Activated CD4-positive, alpha-beta T cell treated with anti-CD3 and anti-CD28 coated beads, Interleukin-2, amount 10 ng/mL, durations not matched to agents 24 days and 14 days (primary cell): ENCODE measurements at regions not wholly inside any gene's neighbourhood (a gene's known extent, or its start where the extent isn't known, plus 50 kb on each side); places are given as distances from the start of the nearest gene placed in this dataset.
A peak's percentile ranks its signal among the peaks of the same experiment; 100 is the strongest.

Experiments used
- DNase-seq: peaks from one replicate; pipeline ENCODE4 v3.0.0; 2022
- H3K27ac Mint-ChIP-seq: one replicate; pipeline ENCODE4 v1.8.0; 2022; ENCODE audit warnings: mild to moderate bottlenecking, mixed read lengths
- H3K27me3 Mint-ChIP-seq: one replicate; pipeline ENCODE4 v1.8.0; 2022; ENCODE audit warnings: mixed read lengths
- H3K36me3 Mint-ChIP-seq: one replicate; pipeline ENCODE4 v1.8.0; 2022; ENCODE audit warnings: low read depth, mild to moderate bottlenecking, mixed read lengths
- H3K4me1 Mint-ChIP-seq: one replicate; pipeline ENCODE4 v1.8.0; 2021; ENCODE audit warnings: mixed read lengths
- H3K4me3 Mint-ChIP-seq: one replicate; pipeline ENCODE4 v1.8.0; 2022; ENCODE audit warnings: mild to moderate bottlenecking, moderate library complexity, mixed read lengths
- H3K9me3 Mint-ChIP-seq: one replicate; pipeline ENCODE4 v1.8.0; 2021; ENCODE audit warnings: mixed read lengths
- intact Hi-C: fragments of 100-400 bp; cut with micrococcal nuclease; formaldehyde crosslinking; loops from one replicate; pipeline ENCODE4 v1.15.1; 2023

DNA sequence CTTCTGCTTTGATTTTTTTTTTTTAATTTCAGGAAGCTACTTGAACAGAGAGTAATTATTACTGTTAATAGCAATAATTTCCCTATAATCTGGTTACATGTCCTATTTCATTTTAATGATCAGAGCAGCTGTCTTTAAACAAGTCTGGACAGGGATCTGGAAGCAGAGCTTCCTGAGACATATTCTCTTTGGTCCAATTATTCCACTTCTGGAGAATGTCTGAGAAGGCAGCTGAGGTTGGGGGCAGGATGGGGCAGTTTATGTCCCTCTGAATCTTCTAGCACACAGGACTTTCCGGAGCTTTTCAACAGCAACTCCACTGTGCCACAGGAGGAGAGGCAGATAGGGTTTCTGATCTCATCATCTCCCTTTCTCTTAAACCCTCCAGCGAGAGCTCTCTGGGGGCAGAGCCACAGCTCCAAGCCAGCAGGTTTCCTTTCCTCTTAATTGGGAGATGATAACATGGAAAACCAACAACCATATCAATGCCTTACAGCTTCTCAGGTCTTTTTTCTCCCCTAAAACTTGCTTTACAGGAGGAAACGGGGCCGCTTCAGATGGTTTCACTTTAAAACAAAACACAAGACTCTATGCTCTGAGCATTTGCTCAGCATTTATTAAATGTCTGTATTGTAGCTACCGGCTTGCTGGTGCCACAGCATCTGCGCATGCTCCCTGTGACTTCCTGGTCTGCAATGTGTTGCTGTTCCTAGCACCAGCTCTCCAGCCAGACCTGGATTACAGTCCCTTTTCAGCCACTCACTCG is 425.7 kb upstream of the USP24 start:
- intact Hi-C loops, result no loop called here
- no peaks in the 10 kb centered on the region for H3K9me3 Mint-ChIP-seq
- no peak overlapping the region for H3K4me3 Mint-ChIP-seq
- H3K4me1 Mint-ChIP-seq, result no peaks in the 10 kb centered on the region
- no peaks in the 10 kb centered on the region for H3K36me3 Mint-ChIP-seq
- peak; percentile 63 for DNase-seq
- no peak overlapping the region for H3K27ac Mint-ChIP-seq
- H3K27me3 Mint-ChIP-seq, result no peaks in the 10 kb centered on the region

GRCh38 chr1:55639526-55639925 is 424.4 kb upstream of the USP24 start:
- H3K9me3 Mint-ChIP-seq, result no peaks in the 10 kb centered on the region
- H3K27me3 Mint-ChIP-seq, result no peaks in the 10 kb centered on the region

DNA sequence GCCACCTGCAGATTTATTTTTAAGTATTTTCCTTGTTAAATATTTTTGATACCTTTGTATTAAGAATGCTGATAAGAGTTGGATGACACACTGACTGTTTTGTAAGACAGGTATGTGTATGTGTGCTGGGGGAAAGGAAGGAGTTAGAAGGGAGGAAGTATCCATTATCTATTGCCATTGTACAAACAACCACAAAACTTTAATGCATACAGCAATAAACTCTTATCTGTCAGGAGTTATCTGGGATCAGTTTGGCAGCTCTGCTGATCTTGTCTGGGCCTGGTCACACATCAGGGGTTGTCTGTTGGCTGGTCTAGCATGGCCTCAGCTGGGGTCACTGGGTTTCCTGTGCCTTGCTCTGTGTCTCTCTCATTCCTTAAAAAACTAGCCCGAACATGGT is 423.9 kb upstream of the USP24 start:
- no peak overlapping the region for H3K27ac Mint-ChIP-seq
- intact Hi-C loops, result no loop called here
- no peaks in the 10 kb centered on the region for H3K36me3 Mint-ChIP-seq
- H3K9me3 Mint-ChIP-seq, result no peaks in the 10 kb centered on the region
- H3K4me1 Mint-ChIP-seq, result no peaks in the 10 kb centered on the region
- no peak for DNase-seq
- H3K27me3 Mint-ChIP-seq, result no peaks in the 10 kb centered on the region
- H3K4me3 Mint-ChIP-seq, result no peak overlapping the region

More at GRCh38 chr1:55639526-55639925, 424.4 kb upstream of the USP24 start:
- H3K27ac Mint-ChIP-seq, result no peak overlapping the region
- no peaks in the 10 kb centered on the region for H3K36me3 Mint-ChIP-seq
- intact Hi-C loops, result no loop called here
- no peak for DNase-seq
- H3K4me1 Mint-ChIP-seq, result no peaks in the 10 kb centered on the region
- no peak overlapping the region for H3K4me3 Mint-ChIP-seq

DNA sequence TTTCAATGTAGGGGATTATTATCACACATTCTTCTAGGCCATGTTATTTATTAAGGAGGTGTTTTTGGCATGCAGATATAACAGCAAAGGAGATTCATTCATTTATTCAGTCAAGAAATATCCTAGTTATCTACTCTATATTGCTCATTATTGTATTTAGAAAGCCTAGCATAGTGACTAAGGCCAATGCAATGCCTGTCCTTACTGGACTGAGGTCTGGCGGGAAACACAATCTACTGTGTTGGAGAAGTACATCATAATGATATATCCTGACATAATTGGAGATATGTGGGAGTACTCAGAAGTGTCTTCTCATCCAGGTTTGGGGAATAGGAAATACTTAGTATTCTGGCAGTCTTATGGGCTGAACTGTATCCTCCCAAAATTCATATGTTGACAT is 421.5 kb upstream of the USP24 start:
- no peaks in the 10 kb centered on the region for H3K9me3 Mint-ChIP-seq
- no peak overlapping the region for H3K4me3 Mint-ChIP-seq
- intact Hi-C loops, result no loop called here
- DNase-seq, result no peak
- H3K27ac Mint-ChIP-seq, result no peak overlapping the region
- no peaks in the 10 kb centered on the region for H3K27me3 Mint-ChIP-seq
- H3K4me1 Mint-ChIP-seq, result no peaks in the 10 kb centered on the region
- no peaks in the 10 kb centered on the region for H3K36me3 Mint-ChIP-seq

DNA sequence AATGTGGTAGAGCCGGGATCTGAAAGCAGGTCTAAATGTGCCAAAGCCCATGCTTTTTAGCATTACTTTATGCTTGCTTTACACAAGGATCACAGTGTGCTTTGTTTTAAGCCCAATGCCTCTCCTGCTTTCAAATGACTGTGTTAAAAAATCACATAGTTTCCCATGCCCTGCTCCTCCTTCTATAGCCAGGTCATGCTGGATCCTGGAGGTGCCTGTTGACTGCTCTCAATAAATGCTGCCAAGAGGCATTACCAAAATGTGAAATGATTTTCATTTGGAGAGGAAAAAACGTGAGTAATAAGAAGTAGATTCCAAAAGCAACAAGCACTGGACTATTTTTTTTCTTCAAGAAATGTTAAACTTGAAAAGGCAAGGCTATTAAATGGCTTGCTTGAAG is 420.7 kb upstream of the USP24 start:
- intact Hi-C loops, result no loop called here
- DNase-seq, result no peak
- Mint-ChIP-seq H3K27ac (no peak overlapping the region), H3K4me3 (no peak overlapping the region), H3K36me3 (no peaks in the 10 kb centered on the region), H3K9me3 (no peaks in the 10 kb centered on the region), H3K4me1 (no peaks in the 10 kb centered on the region), H3K27me3 (no peaks in the 10 kb centered on the region)

GRCh38 chr1:55634516-55634915 is 419.4 kb upstream of the USP24 start:
- Mint-ChIP-seq H3K4me1 (no peaks in the 10 kb centered on the region), H3K4me3 (no peak overlapping the region), H3K9me3 (no peaks in the 10 kb centered on the region), H3K27me3 (no peaks in the 10 kb centered on the region), H3K27ac (no peak overlapping the region), H3K36me3 (no peaks in the 10 kb centered on the region)
- no peak for DNase-seq
- intact Hi-C loops, result no loop called here

DNA sequence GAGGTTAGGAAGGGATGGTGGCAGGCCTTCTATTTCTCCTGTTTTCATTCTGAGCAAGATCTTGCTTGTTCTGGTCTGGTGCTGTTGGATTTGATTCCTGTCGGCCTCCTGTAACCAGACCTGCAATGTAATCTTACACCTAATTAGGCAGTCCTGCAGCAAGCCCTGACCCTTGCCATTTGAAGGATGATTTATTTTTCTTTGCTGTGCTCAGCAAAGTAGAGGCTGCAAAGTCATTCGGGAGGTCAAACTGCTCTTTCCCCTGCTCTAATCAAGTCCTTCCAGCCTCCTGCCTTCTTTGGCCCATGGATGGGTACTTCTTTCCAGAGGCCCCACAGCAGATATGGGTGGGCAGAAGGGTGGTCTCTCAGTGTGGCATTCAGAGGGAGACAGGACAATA is 417.7 kb upstream of the USP24 start:
- Mint-ChIP-seq H3K4me1 (no peaks in the 10 kb centered on the region), H3K9me3 (no peaks in the 10 kb centered on the region), H3K27ac (no peak overlapping the region), H3K36me3 (no peaks in the 10 kb centered on the region), H3K27me3 (no peaks in the 10 kb centered on the region), H3K4me3 (no peak overlapping the region)
- DNase-seq, result no peak
- intact Hi-C loops, result no loop called here

- no peaks in the 10 kb centered on the region for H3K36me3 Mint-ChIP-seq
- H3K27ac Mint-ChIP-seq, result no peak overlapping the region
- intact Hi-C loops, result no loop called here
- DNase-seq, result no peak
- H3K27me3 Mint-ChIP-seq, result no peaks in the 10 kb centered on the region
- no peak overlapping the region for H3K4me3 Mint-ChIP-seq
- H3K9me3 Mint-ChIP-seq, result no peaks in the 10 kb centered on the region
- no peaks in the 10 kb centered on the region for H3K4me1 Mint-ChIP-seq
These were observed 416.9 kb upstream of the USP24 start for GRCh38 chr1:55632058-55632457.

DNA sequence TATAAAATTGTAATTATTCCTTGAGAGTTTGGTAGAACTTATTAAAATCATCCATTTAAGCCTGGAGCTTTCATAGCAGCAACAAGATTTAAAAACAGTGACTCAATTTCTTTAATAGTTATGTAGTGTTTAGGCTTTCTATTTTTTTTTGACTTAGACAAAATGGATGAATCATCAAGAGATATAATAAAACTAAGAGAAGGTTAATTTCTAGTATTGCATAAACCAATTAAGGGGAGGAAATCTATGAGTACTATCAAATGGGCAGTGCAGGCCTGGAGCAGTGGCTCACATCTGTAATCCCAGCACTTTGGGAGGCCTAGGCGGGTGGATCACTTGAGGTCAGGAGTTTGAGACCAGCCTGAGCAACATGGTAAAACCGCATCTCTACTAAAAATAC is 416.3 kb upstream of the USP24 start:
- no peaks in the 10 kb centered on the region for H3K4me1 Mint-ChIP-seq
- no peak overlapping the region for H3K4me3 Mint-ChIP-seq
- intact Hi-C loops, result no loop called here
- H3K36me3 Mint-ChIP-seq, result no peaks in the 10 kb centered on the region
- no peaks in the 10 kb centered on the region for H3K9me3 Mint-ChIP-seq
- H3K27ac Mint-ChIP-seq, result no peak overlapping the region
- H3K27me3 Mint-ChIP-seq, result no peaks in the 10 kb centered on the region
- DNase-seq, result no peak

DNA sequence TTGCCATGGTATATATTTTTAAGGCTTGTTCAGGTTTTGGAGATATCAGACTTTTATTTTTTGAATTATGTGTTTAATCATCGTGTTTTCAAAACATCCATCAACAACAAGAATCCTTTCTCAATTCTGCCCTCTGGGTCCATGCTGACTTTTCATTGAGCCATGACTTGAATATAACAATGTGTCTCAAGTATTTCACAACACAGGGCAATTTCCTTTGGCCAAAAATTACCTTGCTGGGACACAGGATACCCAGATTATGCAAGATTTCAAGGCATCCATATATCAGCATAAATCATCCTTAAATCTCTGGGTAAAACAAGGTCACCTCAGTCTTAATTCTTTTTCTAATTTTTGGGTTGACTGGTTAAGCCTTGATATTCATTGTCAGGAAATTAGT is 411.2 kb upstream of the USP24 start:
- no peak for DNase-seq
- no peaks in the 10 kb centered on the region for H3K27me3 Mint-ChIP-seq
- H3K4me1 Mint-ChIP-seq, result no peaks in the 10 kb centered on the region
- H3K27ac Mint-ChIP-seq, result no peak overlapping the region
- H3K36me3 Mint-ChIP-seq, result no peaks in the 10 kb centered on the region
- H3K4me3 Mint-ChIP-seq, result no peak overlapping the region
- intact Hi-C loops, result no loop called here
- no peaks in the 10 kb centered on the region for H3K9me3 Mint-ChIP-seq

DNA sequence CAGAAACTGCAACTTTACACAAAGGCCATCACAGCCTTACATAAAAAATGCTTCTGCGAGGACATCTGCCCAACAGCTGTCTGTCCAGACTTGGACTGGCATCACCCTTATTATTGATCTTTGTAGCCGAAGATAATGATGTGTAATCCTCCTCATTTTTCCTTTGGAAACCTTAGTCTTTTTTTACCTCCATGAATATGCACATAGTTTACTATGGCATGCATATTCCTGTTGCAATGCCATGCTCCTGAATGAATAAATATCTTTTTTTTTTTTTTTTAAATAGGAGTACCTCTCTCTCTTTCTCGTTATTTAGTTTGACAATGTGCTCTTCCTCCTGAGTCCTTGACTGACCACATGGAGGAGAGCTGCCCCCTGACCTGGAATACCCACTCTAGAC is 409.6 kb upstream of the USP24 start:
- Mint-ChIP-seq H3K9me3 (no peaks in the 10 kb centered on the region), H3K27ac (no peak overlapping the region), H3K4me3 (no peak overlapping the region), H3K27me3 (no peaks in the 10 kb centered on the region), H3K4me1 (no peaks in the 10 kb centered on the region), H3K36me3 (no peaks in the 10 kb centered on the region)
- DNase-seq, result no peak
- intact Hi-C loops, result no loop called here

DNA sequence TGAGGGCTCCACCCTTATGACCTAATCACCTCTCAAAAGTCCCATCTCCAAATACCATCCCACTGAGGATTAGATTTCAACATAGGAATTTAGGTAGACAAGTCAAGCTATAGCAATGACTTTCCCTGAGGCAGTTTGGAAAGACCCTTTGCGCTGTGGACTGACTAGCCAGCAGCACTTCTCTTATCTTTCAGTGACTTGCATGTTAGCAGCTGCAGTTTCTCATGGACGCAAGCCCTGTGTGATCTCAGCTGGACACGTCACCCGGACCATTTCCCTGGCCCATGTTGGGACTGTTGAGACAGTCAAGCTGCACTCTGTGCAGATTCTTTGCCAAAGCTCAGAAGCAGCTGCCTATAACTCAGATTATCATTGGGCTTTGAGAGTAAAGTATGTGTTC is 408.1 kb upstream of the USP24 start:
- Mint-ChIP-seq H3K36me3 (no peaks in the 10 kb centered on the region), H3K27ac (no peak overlapping the region), H3K4me3 (no peak overlapping the region), H3K27me3 (no peaks in the 10 kb centered on the region), H3K4me1 (no peaks in the 10 kb centered on the region), H3K9me3 (no peaks in the 10 kb centered on the region)
- intact Hi-C loops, result no loop called here
- no peak for DNase-seq

GRCh38 chr1:55622074-55622473 is 406.9 kb upstream of the USP24 start:
- H3K4me1 Mint-ChIP-seq, result no peaks in the 10 kb centered on the region
- no peak for DNase-seq

GRCh38 chr1:55618199-55618598 is 403.0 kb upstream of the USP24 start:
- Mint-ChIP-seq H3K27me3 (no peaks in the 10 kb centered on the region), H3K4me3 (no peak overlapping the region), H3K36me3 (no peaks in the 10 kb centered on the region), H3K9me3 (no peaks in the 10 kb centered on the region), H3K4me1 (no peaks in the 10 kb centered on the region), H3K27ac (no peak overlapping the region)
- no peak for DNase-seq
- intact Hi-C loops, result no loop called here

More at GRCh38 chr1:55622074-55622473, 406.9 kb upstream of the USP24 start:
- Mint-ChIP-seq H3K27ac (no peak overlapping the region), H3K9me3 (no peaks in the 10 kb centered on the region), H3K4me3 (no peak overlapping the region), H3K36me3 (no peaks in the 10 kb centered on the region), H3K27me3 (no peaks in the 10 kb centered on the region)
- intact Hi-C loops, result no loop called here

DNA sequence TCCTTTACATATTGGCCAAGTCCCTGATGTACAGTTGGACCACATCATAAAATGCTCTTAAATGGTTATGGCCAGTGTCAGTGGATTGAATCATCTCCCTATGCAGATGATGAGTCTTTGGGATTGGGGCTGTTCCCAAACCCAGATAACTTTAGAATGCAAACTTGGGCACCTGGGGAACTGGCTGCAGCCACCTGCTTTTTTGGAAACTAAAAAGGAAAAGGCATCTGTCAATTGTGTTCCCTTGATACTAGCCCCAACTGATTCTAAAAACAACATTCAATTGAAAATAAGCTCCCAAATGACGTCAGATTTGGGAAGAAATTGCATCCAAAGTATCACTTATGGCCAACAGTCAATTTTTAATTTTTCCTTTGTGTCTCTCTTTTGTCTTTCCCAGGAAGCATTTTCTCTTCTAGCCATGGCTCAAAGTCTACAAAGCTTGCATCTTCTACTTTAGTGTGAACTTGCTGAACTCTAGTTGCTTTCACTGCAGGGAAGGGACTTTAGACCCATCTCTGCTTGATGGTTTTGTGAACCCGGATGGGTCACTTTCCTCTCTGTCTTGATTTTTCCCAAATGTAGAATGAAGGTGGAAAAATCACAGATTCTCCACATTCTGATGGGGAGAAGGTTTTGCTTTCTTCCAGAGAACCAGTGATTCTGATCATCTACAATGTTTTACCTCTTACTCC is 402.3 kb upstream of the USP24 start:
- no peaks in the 10 kb centered on the region for H3K4me1 Mint-ChIP-seq
- intact Hi-C loops, result no loop called here
- no peak for DNase-seq
- H3K27me3 Mint-ChIP-seq, result no peaks in the 10 kb centered on the region
- no peaks in the 10 kb centered on the region for H3K36me3 Mint-ChIP-seq
- H3K27ac Mint-ChIP-seq, result no peak overlapping the region
- H3K4me3 Mint-ChIP-seq, result no peak overlapping the region
- no peaks in the 10 kb centered on the region for H3K9me3 Mint-ChIP-seq
